ENCODE measurements at regions not wholly inside any gene's neighbourhood (a gene's known extent, or its start where the extent isn't known, plus 50 kb on each side); places are given as distances from the start of the nearest gene placed in this dataset.

GRCh38 chr1:199170711-199171110 is 531.9 kb downstream of the PTPRC start:
- no peak for TF ChIP-seq EZH2phosphoT487 (IDR thresholded peaks at IDR 0.05)
- TF ChIP-seq CTCF (IDR thresholded peaks at IDR 0.05), result no peak
- TF ChIP-seq EZH2 (IDR thresholded peaks at IDR 0.05), result no peak

All from neural progenitor cell (in vitro differentiated cells).